ENCODE measurements at regions not wholly inside any gene's neighbourhood (a gene's known extent, or its start where the extent isn't known, plus 50 kb on each side); places are given as distances from the start of the nearest gene placed in this dataset.

GRCh38 chr14:30077946-30078345 lies 150.3 kb upstream of the PRKD1 start:
- FAIRE-seq (no peak), ATAC-seq (no peak), DNase-seq (ENCODE audit: low read depth in 1 of 2, low spot score in 1 of 2) (no peak)
- TF ChIP-seq REST (IDR thresholded peaks at IDR 0.05) (no peak), MAFK (IDR thresholded peaks at IDR 0.05; ENCODE audit: partially characterized antibody) (no peak), POLR2AphosphoS2 (conservative IDR thresholded peaks at IDR 0.05; ENCODE audit: low read length) (no peak), EP300 (IDR thresholded peaks at IDR 0.05) (no peak), FOSL2 (IDR thresholded peaks at IDR 0.05) (no peak), FOSL2 (CRISPR knock-in tag; IDR thresholded peaks at IDR 0.05) (no peak), CHD4 (IDR thresholded peaks at IDR 0.05; ENCODE audit: borderline replicate concordance) (no peak), KDM5A (IDR thresholded peaks at IDR 0.05) (no peak), RFX5 (IDR thresholded peaks at IDR 0.05) (no peak), MAX (IDR thresholded peaks at IDR 0.05) (no peak), NFE2L2 (conservative IDR thresholded peaks at IDR 0.05; ENCODE audit: low read length) (no peak)
- Histone ChIP-seq H3K4me2 (no peak overlapping the region), H3K27ac (no peak overlapping the region), H3K9me3 (no peaks in the 10 kb centered on the region), H3K4me1 (no peaks in the 10 kb centered on the region), H3K4me3 (no peak overlapping the region)
- ChIA-PET POLR2A (no interaction called here), CTCF (no interaction called here)
- 2% methylated on average over 2 of the region's 2 CpGs for WGBS (ENCODE audit: missing lambda C conversion rate)

- TF ChIP-seq MYC (IDR thresholded peaks at IDR 0.05; ENCODE audit: borderline replicate concordance, low read length): no peak
- no peak for TF ChIP-seq FOSL2 (IDR thresholded peaks at IDR 0.05)
- no peak for TF ChIP-seq FOSL2 (CRISPR knock-in tag; IDR thresholded peaks at IDR 0.05)
- TF ChIP-seq ATOH8 (CRISPR knock-in tag; IDR thresholded peaks at IDR 0.05; ENCODE audit: low read depth): no peak
- TF ChIP-seq ELK1 (IDR thresholded peaks at IDR 0.05; ENCODE audit: low read depth, low read length): no peak
- no peak for TF ChIP-seq RARB (CRISPR knock-in tag; IDR thresholded peaks at IDR 0.05)
- no peaks in the 10 kb centered on the region for H3K9me3 ChIP-seq
- ChIA-PET POLR2A (no interaction called here), CTCF (no interaction called here)
- H3K4me3 ChIP-seq: no peak overlapping the region
- 18% methylated on average over 8 of the region's 8 CpGs for WGBS (ENCODE audit: missing lambda C conversion rate)
- H3K4me2 ChIP-seq: no peak overlapping the region
- ATAC-seq (no peak), DNase-seq (ENCODE audit: low read depth in 1 of 2, low spot score in 1 of 2) (no peak), FAIRE-seq (no peak)
- no peak overlapping the region for H3K27ac ChIP-seq
- H3K4me1 ChIP-seq: no peaks in the 10 kb centered on the region
Observed at GRCh38 chr14:30078811-30079402, 151.3 kb upstream of the PRKD1 start.

GRCh38 chr14:30082486-30082885 lies 154.8 kb upstream of the PRKD1 start:
- ChIA-PET CTCF (no interaction called here), POLR2A (no interaction called here)
- ATAC-seq (no peak), FAIRE-seq (no peak), DNase-seq (ENCODE audit: low read depth in 1 of 2, low spot score in 1 of 2) (no peak)
- TF ChIP-seq MAFK (IDR thresholded peaks at IDR 0.05; ENCODE audit: partially characterized antibody) (no peak), NR3C1 (IDR thresholded peaks at IDR 0.05) (no peak), TP53 (CRISPR knock-in tag; IDR thresholded peaks at IDR 0.05) (no peak), ATOH8 (CRISPR knock-in tag; IDR thresholded peaks at IDR 0.05; ENCODE audit: low read depth) (no peak), JUNB (IDR thresholded peaks at IDR 0.05) (no peak), EHF (CRISPR knock-in tag; IDR thresholded peaks at IDR 0.05) (no peak), CTCF (IDR thresholded peaks at IDR 0.05) (no peak), CHD4 (IDR thresholded peaks at IDR 0.05; ENCODE audit: borderline replicate concordance) (no peak), ZNF302 (CRISPR knock-in tag; IDR thresholded peaks at IDR 0.05) (no peak), NFE2L2 (conservative IDR thresholded peaks at IDR 0.05; ENCODE audit: low read length) (no peak), ZC3H11A (IDR thresholded peaks at IDR 0.05) (no peak)
- Histone ChIP-seq H3K9me3 (no peaks in the 10 kb centered on the region), H3K4me3 (no peak overlapping the region), H3K4me1 (no peaks in the 10 kb centered on the region), H3K4me2 (no peak overlapping the region), H3K27ac (no peak overlapping the region)
- 57% methylated on average over 1 of the region's 1 CpG for WGBS (ENCODE audit: missing lambda C conversion rate)
